Stomach (tissue), 8 donors: ENCODE measurements at regions not wholly inside any gene's neighbourhood (a gene's known extent, or its start where the extent isn't known, plus 50 kb on each side); places are given as distances from the start of the nearest gene placed in this dataset.

Experiments
- DNase-seq, 2 donors: peaks; one replicate each; pipeline versions ENCODE4 v3.0.0 to v3.0.0-alpha.2; 2013 to 2019
- H3K27ac ChIP-seq, 5 donors: fragments of 200-600 bp in 4 of 5; sonication (generic) in 4 of 5; one replicate each; pipeline ENCODE4 v1.5.1; 2013 to 2019; ENCODE audit warnings: mild to moderate bottlenecking in 1 of 5, moderate library complexity in 1 of 5
- H3K27me3 ChIP-seq, 3 donors: fragments of 200-600 bp; sonication (generic); one replicate each; pipeline ENCODE4 v1.5.1; 2017 to 2019; ENCODE audit warnings: mixed run types in 1 of 3
- H3K36me3 ChIP-seq, 4 donors: fragments of 200-600 bp; sonication (generic); 1 replicate in 3 of 4; 2 replicates in 1 of 4; pipeline ENCODE4 v1.5.1; 2016 to 2019
- H3K4me1 ChIP-seq, 4 donors: fragments of 200-600 bp; sonication (generic); one replicate each; pipeline ENCODE4 v1.5.1; 2016 to 2019
- H3K4me3 ChIP-seq, 4 donors: fragments of 200-600 bp; sonication (generic) in 3 of 4; one replicate each; pipeline ENCODE4 v1.5.1; 2016 to 2019; ENCODE audit warnings: mild to moderate bottlenecking in 1 of 4
- H3K9me3 ChIP-seq, 4 donors: fragments of 200-600 bp; sonication (generic); one replicate each; pipeline ENCODE4 v1.5.1; 2016 to 2019
- CTCF ChIP-seq, 7 experiments: fragments of 450-650 bp in 4 of 7; fragments of 200-600 bp in 3 of 7; sonication (generic) in 3 of 7; IDR thresholded peaks; one replicate each; pipeline ENCODE4 v1.5.1; 2016 to 2019; ENCODE audit warnings: antibody characterized with exemption in 7 of 7, control low read depth in 2 of 7, mild to moderate bottlenecking in 1 of 7
- EP300 ChIP-seq: sonication (generic); formaldehyde crosslinking; IDR thresholded peaks from one replicate; pipeline ENCODE4 v1.6.1; 2017; ENCODE audit warnings: antibody characterized with exemption
- POLR2A ChIP-seq, 4 donors: fragments of 450-650 bp; IDR thresholded peaks; one replicate each; pipeline ENCODE4 v1.6.1; 2016; ENCODE audit warnings: antibody characterized with exemption in 4 of 4, control low read depth in 2 of 4, mild to moderate bottlenecking in 1 of 4, moderate library complexity in 1 of 4
- POLR2AphosphoS5 ChIP-seq, 3 donors: sonication (generic); formaldehyde crosslinking; IDR thresholded peaks; one replicate each; pipeline ENCODE4 v1.6.1; 2016; ENCODE audit warnings: antibody characterized with exemption in 3 of 3
- WGBS, 5 donors: extraction: QIAGEN DNeasy Blood & Tissue Kit in 3 of 5; methylation state at CpG; one replicate each; pipeline versions ENCODE4 v1.1.5 to v1.1.7; 2013 to 2018; 5-methylcytosine and 5-hydroxymethylcytosine counted together
- intact Hi-C: fragments of 100-400 bp; cut with DNase I; formaldehyde crosslinking; loops from one replicate; pipeline ENCODE4 v1.15.1; 2023; ENCODE audit warnings: low total_unique reads
- donor health status: healthy with polysubstance abuse.
- donor health status: Bipolar disorder and iron deficiency.
- donor health status: healthy.

- no peak overlapping the region for H3K27ac ChIP-seq
- intact Hi-C loops = no loop called here
- H3K4me1 ChIP-seq = no peaks in the 10 kb centered on the region
- no peaks in the 10 kb centered on the region for H3K9me3 ChIP-seq
- TF ChIP-seq EP300 (no peak), POLR2A (IDR thresholded peaks at IDR 0.05) (no peak), CTCF (IDR thresholded peaks at IDR 0.05) (no peak), POLR2AphosphoS5 (IDR thresholded peaks at IDR 0.05) (no peak)
- no peaks in the 10 kb centered on the region for H3K27me3 ChIP-seq
- no peak overlapping the region for H3K4me3 ChIP-seq
- WGBS, 5 donors = 78 to 90% (median 87%) methylated on average over 4 of the region's 4 CpGs
- no peaks in the 10 kb centered on the region for H3K36me3 ChIP-seq
- no peak for DNase-seq
These were observed 368.0 kb upstream of the FAM98A start for GRCh38 chr2:33967103-33967502.

- no peaks in the 10 kb centered on the region for H3K9me3 ChIP-seq
- H3K4me3 ChIP-seq = no peak overlapping the region
- DNase-seq = peak in 1 of 2 donors; percentile 50
- H3K4me1 ChIP-seq = no peaks in the 10 kb centered on the region
- H3K27me3 ChIP-seq = no peaks in the 10 kb centered on the region
- no peaks in the 10 kb centered on the region for H3K36me3 ChIP-seq
- 39 to 56% (median 47%) methylated on average over 5 of the region's 5 CpGs for WGBS, 5 donors
- TF ChIP-seq CTCF (IDR thresholded peaks at IDR 0.05) (no peak), EP300 (no peak), POLR2AphosphoS5 (IDR thresholded peaks at IDR 0.05) (no peak), POLR2A (IDR thresholded peaks at IDR 0.05) (no peak)
- intact Hi-C loops = no loop called here
- H3K27ac ChIP-seq = no peak overlapping the region
These were observed 359.5 kb upstream of the FAM98A start for GRCh38 chr2:33958591-33958990.

GRCh38 chr2:33949371-33949770, 350.3 kb upstream of the FAM98A start:
- no peak for TF ChIP-seq POLR2AphosphoS5 (IDR thresholded peaks at IDR 0.05)
- no peak for TF ChIP-seq POLR2A (IDR thresholded peaks at IDR 0.05)
- TF ChIP-seq EP300 = no peak
- TF ChIP-seq CTCF (IDR thresholded peaks at IDR 0.05) = no peak
- Histone ChIP-seq H3K9me3 (no peaks in the 10 kb centered on the region), H3K4me3 (no peak overlapping the region), H3K27ac (no peak overlapping the region), H3K36me3 (no peaks in the 10 kb centered on the region), H3K27me3 (no peaks in the 10 kb centered on the region), H3K4me1 (no peaks in the 10 kb centered on the region)
- DNase-seq = no peak
- intact Hi-C loops = no loop called here

- H3K27me3 ChIP-seq = no peaks in the 10 kb centered on the region
- DNase-seq = peak in 1 of 2 donors; percentile 1
- 50 to 67% (median 52%) methylated on average over 4 of the region's 4 CpGs for WGBS, 5 donors
- H3K4me1 ChIP-seq = no peaks in the 10 kb centered on the region
- H3K9me3 ChIP-seq = no peaks in the 10 kb centered on the region
- TF ChIP-seq EP300 (no peak), POLR2AphosphoS5 (IDR thresholded peaks at IDR 0.05) (no peak), CTCF (IDR thresholded peaks at IDR 0.05) (no peak), POLR2A (IDR thresholded peaks at IDR 0.05) (no peak)
- H3K27ac ChIP-seq = no peak overlapping the region
- H3K4me3 ChIP-seq = no peak overlapping the region
- intact Hi-C loops = no loop called here
- no peaks in the 10 kb centered on the region for H3K36me3 ChIP-seq
These were observed 347.1 kb upstream of the FAM98A start for GRCh38 chr2:33946193-33946592.

- no peaks in the 10 kb centered on the region for H3K4me1 ChIP-seq
- H3K4me3 ChIP-seq = no peak overlapping the region
- H3K27me3 ChIP-seq = no peaks in the 10 kb centered on the region
- H3K9me3 ChIP-seq = no peaks in the 10 kb centered on the region
- no peak for DNase-seq
- intact Hi-C loops = no loop called here
- no peaks in the 10 kb centered on the region for H3K36me3 ChIP-seq
- no peak for TF ChIP-seq CTCF (IDR thresholded peaks at IDR 0.05)
- no peak for TF ChIP-seq POLR2A (IDR thresholded peaks at IDR 0.05)
- TF ChIP-seq EP300 = no peak
- TF ChIP-seq POLR2AphosphoS5 (IDR thresholded peaks at IDR 0.05) = no peak
- no peak overlapping the region for H3K27ac ChIP-seq
These were observed 334.1 kb upstream of the FAM98A start for GRCh38 chr2:33933203-33933602.
